ENCODE measurements at regions not wholly inside any gene's neighbourhood (a gene's known extent, or its start where the extent isn't known, plus 50 kb on each side); places are given as distances from the start of the nearest gene placed in this dataset.

DNA sequence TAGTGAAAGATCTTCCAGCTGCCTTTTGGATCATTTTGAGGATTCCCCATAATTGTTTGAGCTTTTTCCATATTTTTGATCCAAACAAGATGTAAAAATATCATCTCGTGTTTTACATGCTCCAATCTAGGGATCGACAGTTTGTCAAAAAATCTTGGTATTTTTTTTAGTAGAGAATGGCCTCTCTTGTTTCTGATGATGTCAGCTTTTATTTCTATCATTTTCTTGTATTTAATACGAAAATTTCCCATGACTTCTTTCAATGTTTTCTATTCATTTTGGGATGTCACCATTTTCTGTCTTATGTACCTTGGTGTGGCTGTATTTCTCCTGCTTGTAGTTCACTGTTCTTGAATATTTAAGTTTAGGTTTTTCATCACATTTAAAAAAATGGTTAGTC, 812.0 kb upstream of the NCAM2 start:
- TF ChIP-seq, protein P1, sequence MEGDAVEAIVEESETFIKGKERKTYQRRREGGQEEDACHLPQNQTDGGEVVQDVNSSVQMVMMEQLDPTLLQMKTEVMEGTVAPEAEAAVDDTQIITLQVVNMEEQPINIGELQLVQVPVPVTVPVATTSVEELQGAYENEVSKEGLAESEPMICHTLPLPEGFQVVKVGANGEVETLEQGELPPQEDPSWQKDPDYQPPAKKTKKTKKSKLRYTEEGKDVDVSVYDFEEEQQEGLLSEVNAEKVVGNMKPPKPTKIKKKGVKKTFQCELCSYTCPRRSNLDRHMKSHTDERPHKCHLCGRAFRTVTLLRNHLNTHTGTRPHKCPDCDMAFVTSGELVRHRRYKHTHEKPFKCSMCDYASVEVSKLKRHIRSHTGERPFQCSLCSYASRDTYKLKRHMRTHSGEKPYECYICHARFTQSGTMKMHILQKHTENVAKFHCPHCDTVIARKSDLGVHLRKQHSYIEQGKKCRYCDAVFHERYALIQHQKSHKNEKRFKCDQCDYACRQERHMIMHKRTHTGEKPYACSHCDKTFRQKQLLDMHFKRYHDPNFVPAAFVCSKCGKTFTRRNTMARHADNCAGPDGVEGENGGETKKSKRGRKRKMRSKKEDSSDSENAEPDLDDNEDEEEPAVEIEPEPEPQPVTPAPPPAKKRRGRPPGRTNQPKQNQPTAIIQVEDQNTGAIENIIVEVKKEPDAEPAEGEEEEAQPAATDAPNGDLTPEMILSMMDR (conservative IDR thresholded peaks at IDR 0.05) = no peak
- no peak for TF ChIP-seq ZFX (IDR thresholded peaks at IDR 0.05)
